GM06990 (cell line): ENCODE measurements at regions not wholly inside any gene's neighbourhood (a gene's known extent, or its start where the extent isn't known, plus 50 kb on each side); places are given as distances from the start of the nearest gene placed in this dataset.

Experiments
- DNase-seq: peaks from one replicate; pipeline ENCODE4 v3.0.0-alpha.2; 2011; ENCODE audit not compliant: insufficient read length; ENCODE audit errors: extremely low read depth
- H3K27me3 ChIP-seq: replicated peaks from 2 replicates; pipeline ENCODE4 v1.6.0; 2011; ENCODE audit warnings: low read length; ENCODE audit not compliant: control insufficient read depth, insufficient read depth
- H3K36me3 ChIP-seq: 2 replicates; pipeline ENCODE4 v1.5.1; 2011; ENCODE audit warnings: low read length; ENCODE audit not compliant: control insufficient read depth, insufficient read depth
- H3K4me3 ChIP-seq: replicated peaks from 2 replicates; pipeline ENCODE4 v1.5.1; 2011; ENCODE audit warnings: low read depth, mild to moderate bottlenecking, control low read depth, low read length
- CTCF ChIP-seq: IDR thresholded peaks from 2 replicates; pipeline ENCODE4 v1.5.1; 2011; ENCODE audit warnings: low read length, control low read depth, mild to moderate bottlenecking, inconsistent platforms; ENCODE audit not compliant: insufficient read depth, poor library complexity, severe bottlenecking

GRCh38 chr4:111649308-111649707, 495.9 kb upstream of the FAM241A start:
- Histone ChIP-seq H3K27me3 (no peaks in the 10 kb centered on the region), H3K4me3 (no peak overlapping the region), H3K36me3 (no peaks in the 10 kb centered on the region)
- TF ChIP-seq CTCF, result no peak
- no peak for DNase-seq

- no peak overlapping the region for H3K4me3 ChIP-seq
- no peak for TF ChIP-seq CTCF
- no peaks in the 10 kb centered on the region for H3K27me3 ChIP-seq
- no peaks in the 10 kb centered on the region for H3K36me3 ChIP-seq
- no peak for DNase-seq
Measured at GRCh38 chr4:111650146-111650545, 495.1 kb upstream of the FAM241A start.

GRCh38 chr4:111650674-111651086, 494.6 kb upstream of the FAM241A start:
- no peaks in the 10 kb centered on the region for H3K36me3 ChIP-seq
- no peak overlapping the region for H3K4me3 ChIP-seq
- no peak for TF ChIP-seq CTCF
- DNase-seq, result no peak
- H3K27me3 ChIP-seq, result no peaks in the 10 kb centered on the region

DNA sequence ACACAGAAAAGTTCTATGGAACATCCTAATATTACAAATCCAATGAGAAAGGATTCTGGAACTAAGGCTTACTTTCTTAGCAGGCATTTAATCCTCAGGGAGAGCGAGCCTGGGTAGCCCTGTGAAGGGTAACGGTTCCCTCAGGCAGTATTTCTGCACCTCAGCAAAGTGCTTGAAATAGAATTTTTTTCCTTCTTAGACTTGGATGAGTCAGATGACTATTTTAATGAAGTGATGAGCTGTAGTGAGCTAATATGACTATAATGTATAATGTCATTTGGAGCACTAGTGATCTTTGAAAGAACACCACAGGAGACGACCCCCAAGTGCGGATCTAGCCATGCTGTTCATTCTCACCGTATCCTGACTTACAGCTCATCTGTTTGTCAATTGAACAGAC, 493.0 kb upstream of the FAM241A start:
- H3K36me3 ChIP-seq, result no peaks in the 10 kb centered on the region
- H3K27me3 ChIP-seq, result no peaks in the 10 kb centered on the region
- TF ChIP-seq CTCF, result no peak
- no peak overlapping the region for H3K4me3 ChIP-seq
- DNase-seq, result no peak

DNA sequence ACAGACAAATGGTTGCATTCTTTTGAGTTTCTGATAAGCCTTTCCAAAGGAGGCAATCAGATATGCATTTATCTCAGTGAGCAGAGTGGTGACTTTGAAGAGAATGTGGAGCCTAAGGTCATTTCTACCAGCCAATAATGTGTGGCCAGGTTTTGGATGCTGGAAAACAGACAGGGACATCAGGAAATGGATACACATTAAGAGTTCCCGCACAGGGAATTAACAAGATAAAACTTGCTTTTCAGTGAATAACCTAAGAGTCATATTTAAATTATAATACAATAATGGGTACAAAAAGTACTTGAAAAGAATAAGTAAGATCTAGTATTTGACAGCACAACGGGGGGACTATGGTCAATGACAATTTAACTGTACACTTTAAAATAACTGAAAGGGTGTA, 492.3 kb upstream of the FAM241A start:
- DNase-seq, result no peak
- Histone ChIP-seq H3K4me3 (no peak overlapping the region), H3K36me3 (no peaks in the 10 kb centered on the region), H3K27me3 (no peaks in the 10 kb centered on the region)
- no peak for TF ChIP-seq CTCF

DNA sequence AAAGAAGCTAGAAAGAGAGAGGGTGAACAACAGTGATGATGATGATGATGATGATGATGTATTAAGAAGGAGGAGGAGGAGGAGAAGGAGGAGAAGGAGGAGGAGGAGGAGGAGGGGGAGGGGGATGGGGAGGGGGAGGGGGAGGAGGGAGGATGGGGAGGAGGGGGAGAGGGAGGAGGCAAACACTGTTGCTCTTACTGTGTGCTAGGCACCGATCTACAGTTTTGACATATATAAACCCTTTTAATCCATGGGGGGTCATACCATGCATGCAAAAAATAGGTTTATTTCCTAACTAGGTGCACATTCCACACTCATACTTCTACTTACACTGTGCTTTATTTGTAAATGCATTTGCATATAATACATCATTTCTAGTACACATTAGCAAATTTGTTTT, 482.8 kb upstream of the FAM241A start:
- Histone ChIP-seq H3K27me3 (no peaks in the 10 kb centered on the region), H3K4me3 (no peak overlapping the region), H3K36me3 (no peaks in the 10 kb centered on the region)
- TF ChIP-seq CTCF, result no peak
- no peak for DNase-seq
